ENCODE measurements at regions not wholly inside any gene's neighbourhood (a gene's known extent, or its start where the extent isn't known, plus 50 kb on each side); places are given as distances from the start of the nearest gene placed in this dataset.

GRCh38 chr11:92504534-92504933, 279.9 kb downstream of the FAT3 start:
- TF ChIP-seq EZH2phosphoT487 (IDR thresholded peaks at IDR 0.05; ENCODE audit: borderline replicate concordance, low read length) (no peak), CTCF (conservative IDR thresholded peaks at IDR 0.05; ENCODE audit: low read depth, low read length) (no peak)
